Keratinocyte (primary cell): ENCODE measurements at regions not wholly inside any gene's neighbourhood (a gene's known extent, or its start where the extent isn't known, plus 50 kb on each side); places are given as distances from the start of the nearest gene placed in this dataset.

Experiments used
- CTCF ChIP-seq, 3 experiments: IDR thresholded peaks in 1 of 3; conservative IDR thresholded peaks in 1 of 3; optimal IDR thresholded peaks in 1 of 3; 2 replicates in 2 of 3; 3 replicates in 1 of 3; pipeline versions ENCODE3 to v1.5.1; 2011; ENCODE audit warnings: low read length in 3 of 3, mild to moderate bottlenecking in 3 of 3, moderate library complexity in 2 of 3, control low read depth in 1 of 3, inconsistent platforms in 1 of 3; ENCODE audit not compliant: insufficient read depth in 2 of 3; ENCODE audit errors: extremely low read depth in 1 of 3
- EZH2 ChIP-seq: IDR thresholded peaks from one replicate; pipeline ENCODE4 v1.6.1; 2012; ENCODE audit warnings: inconsistent platforms, mild to moderate bottlenecking, low read length, moderate library complexity

GRCh38 chr11:116428638-116428975 lies 344.2 kb downstream of the BUD13 start:
- no peak for TF ChIP-seq EZH2
- TF ChIP-seq CTCF (optimal IDR thresholded peaks at IDR 0.05 in 1 of 3, IDR thresholded peaks at IDR 0.05 in 1 of 3, conservative IDR thresholded peaks at IDR 0.05 in 1 of 3; ENCODE audit: extremely low read depth in 1 of 3, insufficient read depth in 2 of 3, low read length in 3 of 3) = no peak
